GM21526 (cell line): ENCODE measurements at regions not wholly inside any gene's neighbourhood (a gene's known extent, or its start where the extent isn't known, plus 50 kb on each side); places are given as distances from the start of the nearest gene placed in this dataset.
"Not testable (repeated sequence)": the region's sequence is repeated elsewhere in the genome, so short reads cannot be mapped to it uniquely, and the experiment has no call there.

Experiments used
- ATAC-seq: cut with Tn5 transposase; IDR thresholded peaks from one replicate; pipeline ENCODE4 v1.9.1; 2021; ENCODE audit warnings: moderate library complexity; ENCODE audit not compliant: unreplicated experiment, low FRiP score

DNA sequence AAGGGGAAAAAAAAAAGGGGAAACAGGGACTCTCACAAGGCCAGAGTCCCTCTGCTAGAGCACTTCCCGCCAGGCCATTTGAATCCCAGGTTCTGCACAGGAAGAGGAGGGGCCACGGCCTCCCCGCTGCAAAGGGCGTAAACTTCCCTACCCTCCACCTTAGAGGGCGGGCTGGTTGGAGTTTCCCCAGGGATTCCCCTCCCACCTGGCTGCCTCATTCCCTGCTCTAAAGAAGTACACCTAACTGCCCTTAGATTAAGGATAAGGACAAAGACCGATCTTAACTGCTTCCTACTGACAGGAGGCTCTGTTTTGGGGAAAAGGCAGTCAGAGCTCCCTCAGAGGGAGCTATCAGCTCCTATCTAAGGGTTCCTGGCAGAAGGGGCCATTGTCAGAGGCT lies 102.0 kb upstream of the ARMC3 start:
- no peak for ATAC-seq

DNA sequence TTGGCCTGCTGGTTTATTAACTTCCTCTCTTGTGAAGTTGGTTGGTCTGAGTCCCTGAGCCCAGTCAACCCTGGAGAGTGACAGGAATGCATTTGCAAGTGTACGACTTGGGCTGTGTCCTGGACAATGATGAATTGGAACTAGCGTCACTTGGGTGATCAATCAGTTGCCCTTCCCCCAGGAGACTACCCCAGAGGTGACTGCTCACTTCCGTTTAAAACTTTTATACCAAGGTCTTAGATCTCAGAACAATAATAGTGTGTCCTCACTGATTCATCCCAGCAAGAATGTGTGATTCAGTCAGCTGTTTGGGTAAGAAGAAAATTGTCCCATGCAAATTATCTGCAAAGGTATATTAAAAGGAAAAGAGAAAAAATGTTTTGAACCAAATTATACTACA lies 102.9 kb upstream of the ARMC3 start:
- ATAC-seq, result no peak

DNA sequence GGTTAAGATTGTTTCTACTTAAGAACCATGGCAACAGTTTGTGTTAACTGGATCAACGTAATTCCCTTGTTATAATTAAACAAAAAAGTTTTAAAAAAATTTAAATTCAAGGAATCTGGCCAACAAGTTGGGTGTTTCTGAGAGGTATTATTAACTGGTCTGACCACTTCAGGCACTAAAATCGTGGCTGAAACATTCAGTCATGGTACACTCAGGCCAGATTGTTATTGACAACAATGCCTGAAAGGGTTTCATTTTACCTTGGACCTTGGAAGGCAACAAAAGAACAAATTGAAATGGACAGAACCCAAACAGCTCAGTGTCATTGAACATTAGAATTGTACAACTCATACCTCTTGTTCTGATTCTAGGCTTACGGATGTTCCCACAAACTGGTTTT lies 103.3 kb upstream of the ARMC3 start:
- no peak for ATAC-seq

DNA sequence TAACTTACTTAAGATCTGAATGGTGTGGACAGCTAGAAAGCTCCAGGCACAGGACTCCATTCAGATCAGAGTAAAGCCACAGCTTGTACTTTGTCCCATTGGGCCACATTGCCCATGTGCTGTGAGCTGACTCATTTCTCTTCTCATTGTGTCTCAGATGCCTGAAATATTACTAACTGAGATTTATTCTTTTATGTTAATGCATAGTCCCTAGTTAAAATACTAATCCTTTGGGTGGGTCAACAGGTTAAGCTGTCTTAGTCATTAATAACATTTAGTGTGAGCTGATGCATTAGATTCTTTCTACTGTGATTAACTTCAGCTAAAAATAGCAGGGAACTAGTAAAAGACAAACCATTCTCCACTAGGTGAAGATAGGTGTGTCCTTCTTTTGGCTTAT lies 104.7 kb upstream of the ARMC3 start:
- no peak for ATAC-seq

DNA sequence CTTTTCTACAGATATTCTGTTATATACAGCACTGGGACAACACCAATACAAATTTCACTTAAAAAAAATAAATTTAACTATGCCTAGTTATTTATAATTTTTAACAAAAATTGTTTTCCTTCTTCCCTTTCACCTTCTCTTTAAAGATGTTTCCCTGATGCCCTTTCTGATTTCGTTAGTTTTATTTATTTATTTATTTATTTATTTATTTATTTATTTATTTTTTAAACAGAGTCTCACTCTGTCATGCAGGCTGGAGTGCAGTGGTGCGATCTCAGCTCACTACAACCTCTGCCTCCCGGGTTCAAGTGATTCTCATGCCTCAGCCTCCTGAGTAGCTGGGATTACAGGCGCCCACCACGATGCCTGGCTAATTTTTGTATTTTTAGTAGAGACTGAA lies 105.9 kb upstream of the ARMC3 start:
- ATAC-seq, result not testable (repeated sequence)

DNA sequence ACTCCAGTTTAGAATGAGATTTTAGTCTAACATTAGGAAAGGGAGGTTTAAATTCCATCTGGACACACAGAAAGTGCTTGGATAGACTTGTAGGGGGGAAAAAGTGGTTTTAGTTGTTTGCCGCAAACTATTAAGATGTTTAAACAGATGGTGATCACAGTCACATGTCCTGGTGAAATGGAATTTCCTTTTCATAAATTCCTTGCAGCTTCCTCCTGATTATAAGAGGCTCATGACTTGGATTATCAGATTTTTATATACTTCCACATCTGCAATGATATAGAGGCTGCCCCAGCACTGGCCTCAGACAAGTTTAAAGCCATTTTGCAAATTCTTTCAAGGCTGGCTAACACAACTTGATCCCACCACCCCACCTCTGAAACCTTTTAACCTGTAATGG lies 106.4 kb upstream of the ARMC3 start:
- no peak for ATAC-seq

DNA sequence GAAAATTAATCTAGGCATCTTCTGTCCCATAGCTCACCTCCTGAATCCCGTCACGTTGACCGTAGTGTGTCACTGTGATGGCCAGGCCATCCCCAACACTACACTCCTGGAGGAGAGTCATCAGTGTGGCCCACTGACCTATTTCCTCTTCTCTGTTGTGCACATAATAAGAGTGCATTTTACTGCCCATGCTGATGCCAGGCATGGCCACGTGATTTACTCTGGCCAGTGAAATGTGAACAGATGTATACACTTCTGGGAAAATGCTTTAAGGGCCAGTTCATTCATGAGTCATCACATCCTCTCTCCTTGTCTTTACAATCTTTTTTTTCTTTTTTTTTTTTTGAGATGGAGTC lies 101.9 kb upstream of the PIP4K2A start:
- ATAC-seq, result no peak

DNA sequence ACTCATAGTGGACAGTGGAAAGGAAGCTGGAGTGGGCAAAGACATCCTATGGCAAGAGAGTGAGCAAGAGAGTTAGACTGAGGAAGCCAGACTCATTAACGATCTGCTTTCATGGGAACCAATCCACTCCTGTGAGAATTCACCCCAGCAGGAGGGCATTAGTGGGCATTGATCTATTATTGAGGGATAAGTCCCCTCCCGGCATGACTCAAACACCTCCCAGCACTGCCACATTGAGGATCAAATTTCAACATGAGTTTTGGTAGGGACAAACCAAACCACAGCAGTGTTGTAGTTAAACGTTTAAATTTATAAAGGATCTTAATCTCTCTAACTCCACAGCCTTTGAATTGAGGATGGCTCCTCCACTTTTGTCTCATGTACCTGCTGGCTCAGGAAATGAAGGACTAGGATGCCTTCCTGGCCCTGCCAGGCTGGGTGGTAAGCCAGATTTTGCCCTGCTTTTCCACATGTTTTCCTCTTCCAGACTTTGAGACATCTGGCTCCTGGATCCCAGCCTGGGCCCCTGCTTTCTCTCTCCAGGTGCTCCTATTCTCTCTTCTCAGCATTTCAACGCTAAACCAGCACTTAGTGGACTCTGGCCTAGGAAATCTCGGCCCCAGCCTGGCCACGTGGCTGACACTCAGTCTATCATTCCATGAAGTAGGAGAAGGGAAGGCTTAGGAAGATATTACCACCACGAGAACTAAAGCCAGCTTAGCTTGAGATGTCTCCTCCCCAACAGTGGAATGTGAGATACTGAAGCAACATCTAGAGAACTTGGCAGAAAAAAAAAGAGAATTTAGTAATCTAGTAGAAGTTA lies 96.5 kb upstream of the PIP4K2A start:
- ATAC-seq, result no peak

DNA sequence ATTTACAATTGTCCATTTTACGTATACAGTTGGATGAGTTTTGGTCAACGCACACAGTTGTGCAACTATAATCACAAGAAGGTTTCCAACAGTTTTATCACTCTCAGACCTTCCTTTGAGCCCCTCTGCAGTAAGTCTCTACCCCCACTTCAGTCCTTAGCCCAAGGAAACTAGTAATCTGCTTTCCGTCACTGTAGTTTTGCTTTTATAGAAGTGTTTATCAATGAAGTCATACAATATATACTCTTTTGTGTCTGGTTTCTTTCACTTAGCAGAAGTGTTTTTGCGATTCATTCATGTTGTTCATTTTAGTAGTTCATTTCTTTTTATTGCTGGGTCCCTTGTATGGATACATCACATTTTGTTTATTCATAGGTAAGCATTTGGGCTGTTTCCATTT lies 92.9 kb upstream of the PIP4K2A start:
- no peak for ATAC-seq

DNA sequence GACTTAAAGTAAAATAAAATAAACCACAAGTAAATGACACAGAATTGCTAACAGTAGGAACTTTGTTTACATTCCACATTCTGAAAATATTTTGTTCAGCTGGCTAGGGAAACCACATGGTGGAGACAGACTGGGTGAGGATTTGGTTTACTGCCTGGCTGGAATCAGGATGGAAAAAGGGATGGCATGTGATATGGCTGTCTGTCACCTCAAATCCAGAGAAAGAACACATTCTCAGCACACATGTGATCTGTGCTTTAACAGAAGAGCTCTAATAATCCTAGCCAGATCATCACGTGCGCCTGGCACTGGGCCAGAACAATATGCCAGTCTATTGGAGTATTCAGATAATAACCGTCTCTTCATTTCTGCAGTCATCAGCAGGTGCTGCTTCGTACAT lies 90.9 kb upstream of the PIP4K2A start:
- ATAC-seq, result no peak

DNA sequence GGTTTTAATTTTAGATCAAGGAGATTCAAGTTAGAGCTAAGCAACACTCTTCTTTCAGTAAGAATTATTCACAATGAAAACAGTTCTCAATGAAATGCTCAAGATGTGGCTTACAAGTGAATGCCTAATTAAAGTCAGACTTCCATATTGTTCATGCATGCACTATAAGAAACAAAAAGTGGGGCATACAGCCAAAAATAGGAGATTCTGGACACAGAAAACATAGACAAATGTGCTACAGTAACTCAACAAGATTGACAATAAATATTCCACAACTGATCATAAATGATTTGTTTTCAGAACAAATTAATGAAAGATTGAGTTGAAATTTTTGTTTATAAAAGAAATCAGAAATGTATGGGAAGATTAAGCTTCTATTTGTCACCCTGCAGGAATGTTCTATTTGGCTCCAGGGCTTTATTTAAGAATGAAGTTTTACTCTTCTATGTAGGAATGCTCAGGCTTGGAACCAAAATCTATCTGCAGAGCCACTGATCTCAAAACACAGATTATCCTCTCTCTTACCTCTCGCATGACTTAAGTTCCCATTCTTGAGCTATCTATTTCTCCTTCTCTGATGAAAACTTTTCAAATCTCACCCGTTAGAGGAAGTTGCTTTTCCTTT lies 89.0 kb upstream of the PIP4K2A start:
- no peak for ATAC-seq

DNA sequence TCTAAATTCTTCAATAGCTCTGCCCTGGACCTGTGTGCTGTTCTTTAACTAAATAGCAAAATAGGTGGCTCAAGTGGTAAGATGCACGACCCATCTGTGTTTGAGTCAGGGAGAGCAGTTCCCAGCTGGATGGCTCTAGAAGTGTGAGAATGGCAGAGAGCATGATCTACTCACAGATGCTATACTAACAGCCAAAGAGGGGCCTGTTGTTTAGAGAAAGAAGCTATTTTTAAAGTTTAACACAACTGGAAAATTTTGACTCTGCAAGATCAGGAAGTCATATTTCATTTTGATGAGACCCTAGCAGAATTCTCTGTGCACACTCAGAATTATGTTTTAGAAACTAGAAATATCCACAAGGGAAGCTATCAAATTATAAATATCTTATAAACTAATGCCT lies 87.4 kb upstream of the PIP4K2A start:
- ATAC-seq, result no peak

DNA sequence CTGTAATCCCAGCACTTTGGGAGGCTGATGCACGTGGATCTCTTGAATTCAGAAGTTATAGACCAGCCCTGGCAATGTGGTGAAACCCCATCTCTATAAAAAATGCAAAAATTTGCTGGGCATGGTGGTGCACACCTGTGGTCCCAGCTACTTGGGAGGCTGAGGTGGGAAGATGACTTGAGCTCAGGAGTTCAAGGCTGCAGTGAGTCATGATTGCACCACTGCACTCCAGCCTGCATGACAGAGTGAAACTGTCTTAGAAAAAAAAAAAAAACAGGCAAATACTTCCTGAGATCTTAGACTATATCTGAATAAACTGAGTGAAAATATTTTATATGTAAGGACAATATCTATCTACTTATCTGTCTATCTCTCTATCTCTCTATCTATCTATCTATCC lies 83.4 kb upstream of the PIP4K2A start:
- ATAC-seq, result not testable (repeated sequence)

DNA sequence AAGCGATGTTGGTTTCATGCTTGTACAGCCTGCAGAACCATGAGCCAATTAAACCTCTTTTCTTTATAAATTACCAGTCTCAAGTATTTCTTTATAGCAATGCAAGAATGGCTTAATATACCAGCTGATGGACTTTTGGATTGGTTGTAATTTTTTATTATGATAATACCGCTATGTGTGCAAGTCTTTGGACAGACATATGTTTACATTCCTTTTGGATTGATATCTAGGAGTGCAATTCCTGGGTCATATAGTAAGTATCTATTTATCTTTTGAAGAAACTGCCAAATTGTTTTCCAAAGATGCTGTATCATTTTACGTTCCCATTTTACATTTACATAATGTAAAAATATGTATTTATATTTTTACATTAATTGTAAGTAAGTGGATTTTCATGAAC lies 81.2 kb upstream of the PIP4K2A start:
- no peak for ATAC-seq

DNA sequence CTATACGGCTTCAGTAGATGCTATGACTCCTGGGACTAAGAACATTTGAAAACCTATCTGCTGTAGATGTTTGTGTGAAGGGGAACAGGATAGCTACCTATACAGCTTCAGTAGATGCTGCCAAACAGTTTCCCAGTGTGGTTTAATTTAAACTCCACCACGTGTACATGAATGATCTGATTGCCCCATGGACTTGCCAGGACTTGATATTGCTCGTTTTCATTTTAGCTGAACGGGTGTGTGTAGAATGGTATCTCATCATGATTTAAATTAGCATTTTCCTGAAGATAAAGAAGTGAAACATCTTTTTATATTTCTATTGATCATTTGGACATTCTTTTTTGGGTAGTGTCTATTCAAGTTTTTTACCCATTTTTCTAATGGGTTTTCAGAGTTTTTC lies 77.8 kb upstream of the PIP4K2A start:
- no peak for ATAC-seq

DNA sequence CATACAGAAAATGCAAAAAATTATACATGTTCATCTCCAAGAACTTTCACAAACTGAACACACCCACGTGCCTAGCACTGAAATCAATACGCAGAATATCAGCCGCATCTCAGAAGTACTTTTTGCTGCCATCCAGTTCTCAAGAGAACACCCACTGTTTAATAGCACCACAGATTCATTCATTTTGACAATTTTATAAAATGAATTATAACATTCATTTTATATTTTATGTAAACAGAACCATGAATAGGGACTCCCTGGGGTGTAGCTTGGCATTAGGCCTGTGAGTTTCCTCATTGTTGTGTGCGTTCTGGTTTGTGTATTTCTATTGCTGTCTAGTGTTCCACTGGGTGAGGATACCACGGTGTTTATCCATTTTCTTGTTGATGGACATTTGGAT lies 77.3 kb upstream of the PIP4K2A start:
- no peak for ATAC-seq

DNA sequence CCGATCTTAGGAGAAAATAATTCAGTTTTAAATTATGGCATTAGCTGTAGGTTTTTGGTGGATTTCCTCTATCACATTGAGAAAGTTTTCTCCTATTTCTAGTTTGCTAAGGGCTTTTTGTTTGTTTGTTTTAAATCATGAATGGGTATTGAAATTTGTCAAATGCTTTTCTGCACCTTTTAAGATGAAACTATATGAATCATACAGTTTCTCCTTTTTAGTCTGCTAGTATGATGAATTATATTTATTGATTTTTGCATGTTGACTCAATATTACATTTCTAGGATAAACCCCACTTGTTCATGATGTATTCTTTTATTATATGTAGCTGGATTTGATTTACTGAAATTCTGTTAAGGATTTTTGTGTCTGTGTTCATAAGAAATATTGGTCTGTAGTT lies 70.3 kb upstream of the PIP4K2A start:
- ATAC-seq, result no peak

DNA sequence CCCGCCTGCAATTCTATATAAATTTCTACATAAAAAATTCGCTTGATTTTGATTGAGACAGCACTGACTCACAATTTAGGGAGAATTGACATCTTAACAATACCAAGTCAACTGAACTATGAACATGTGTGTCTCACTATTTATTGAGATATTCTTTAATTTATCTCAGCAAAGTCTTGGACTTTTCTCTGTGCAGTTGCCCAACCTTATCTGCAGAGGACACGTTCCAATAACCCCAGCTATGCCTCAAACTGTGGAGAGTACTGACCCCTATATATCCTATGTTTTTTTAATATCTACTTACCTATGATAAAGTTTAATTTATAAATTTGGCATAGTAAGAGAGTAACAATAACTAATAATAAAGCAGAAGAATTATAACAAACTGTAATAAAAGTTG lies 69.4 kb upstream of the PIP4K2A start:
- ATAC-seq, result no peak

DNA sequence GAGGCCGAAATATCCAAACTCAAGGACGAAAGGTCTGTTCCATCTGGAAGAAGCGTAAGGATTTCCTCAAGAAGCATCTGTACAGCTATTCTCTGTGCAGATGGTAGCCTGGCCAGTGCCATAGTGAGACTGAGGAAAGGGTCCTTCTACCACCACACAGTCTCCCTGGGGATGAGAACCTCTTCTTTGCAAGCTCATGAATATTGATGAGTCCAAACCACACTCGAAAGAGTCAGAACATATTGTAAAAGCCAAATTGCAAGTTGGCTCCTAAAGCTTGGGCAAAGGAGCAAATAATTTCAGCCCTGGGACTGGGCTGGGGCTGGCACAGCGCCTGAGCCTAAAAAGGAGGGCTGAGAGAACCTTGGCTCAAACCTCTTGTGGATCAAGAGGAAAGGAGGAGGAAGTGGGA lies 66.1 kb upstream of the PIP4K2A start:
- ATAC-seq, result no peak

DNA sequence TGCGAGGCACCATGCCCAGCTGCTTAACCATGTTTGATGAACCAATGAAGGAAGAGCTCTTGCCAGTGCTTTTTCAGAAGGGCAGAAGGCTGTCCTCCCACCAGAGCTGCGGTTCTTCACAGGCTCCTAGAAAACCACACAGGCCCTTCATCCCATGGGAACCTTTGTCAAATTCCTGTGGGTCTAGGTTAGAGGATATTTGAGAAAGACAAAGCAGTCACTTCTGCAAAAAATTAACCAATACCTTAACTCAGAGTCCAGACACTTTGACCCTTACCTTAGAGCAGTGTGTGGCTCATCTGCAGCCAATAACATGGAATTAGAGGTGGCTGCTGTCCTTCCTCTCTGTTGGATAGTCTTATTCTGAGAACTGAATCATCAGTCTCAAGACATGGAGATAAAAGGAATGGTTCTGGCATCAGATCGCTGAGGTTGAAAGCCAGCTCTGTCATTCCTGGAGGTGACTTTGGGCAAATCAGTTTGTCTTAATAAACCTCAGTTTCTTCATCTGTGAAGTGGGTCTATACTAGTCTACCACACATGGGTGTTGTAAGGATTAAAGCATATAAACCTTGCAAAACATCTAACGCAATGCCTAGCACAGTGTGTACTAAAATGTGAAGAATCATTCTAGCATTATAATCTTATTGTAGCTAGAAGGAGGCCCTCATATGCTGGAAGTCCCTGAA lies 65.1 kb upstream of the PIP4K2A start:
- ATAC-seq, result no peak

DNA sequence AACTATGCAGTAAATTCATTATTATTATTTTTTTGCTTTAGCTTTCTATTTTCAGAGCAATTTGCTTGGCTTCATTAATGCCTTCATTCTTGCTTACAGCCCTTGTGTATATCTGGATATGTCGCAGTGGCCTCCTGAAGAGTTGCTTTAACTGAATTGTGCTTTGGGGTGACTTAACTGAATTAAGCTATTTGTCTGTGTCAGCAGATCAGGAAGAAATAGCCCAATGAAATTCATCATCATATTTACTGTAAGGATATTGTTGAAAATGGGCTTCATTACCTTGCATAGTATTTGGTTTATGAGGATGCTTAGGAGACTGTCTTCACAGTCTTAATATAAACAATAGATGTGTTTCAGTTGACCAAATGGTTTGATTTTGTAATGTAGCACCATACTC lies 59.7 kb upstream of the PIP4K2A start:
- ATAC-seq, result no peak

DNA sequence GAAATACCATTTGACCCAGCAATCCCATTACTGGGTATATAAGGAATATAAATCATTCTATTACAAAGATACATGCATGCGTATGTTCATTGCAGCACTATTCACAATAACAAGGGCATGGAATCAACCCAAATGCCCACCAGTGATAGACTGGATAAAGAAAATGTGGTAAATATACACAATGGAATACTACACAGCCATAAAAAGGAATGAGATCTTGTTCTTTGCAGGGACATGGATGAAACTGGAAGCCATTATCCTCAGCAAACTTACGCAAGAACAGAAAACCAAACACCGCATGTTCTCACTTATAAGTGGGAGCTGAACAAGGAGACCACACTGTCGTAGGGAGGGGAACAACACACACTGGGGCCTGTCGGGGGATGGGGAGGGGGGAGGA lies 57.3 kb upstream of the PIP4K2A start:
- not testable (repeated sequence) for ATAC-seq
